Body of pancreas (tissue), 4 donors: ENCODE measurements at regions not wholly inside any gene's neighbourhood (a gene's known extent, or its start where the extent isn't known, plus 50 kb on each side); places are given as distances from the start of the nearest gene placed in this dataset.

Experiments
- POLR2A ChIP-seq, 3 donors: fragments of 450-650 bp; IDR thresholded peaks; one replicate each; pipeline ENCODE4 v1.6.1; 2016; ENCODE audit warnings: antibody characterized with exemption in 3 of 3, mild to moderate bottlenecking in 2 of 3
- TF ChIP-seq, protein P1 (sequence below), 7 experiments: fragments of 450-650 bp in 4 of 7; fragments of 200-600 bp in 3 of 7; sonication (generic) in 3 of 7; IDR thresholded peaks; one replicate each; pipeline ENCODE4 v1.5.1; 2016 to 2019; ENCODE audit warnings: antibody characterized with exemption in 7 of 7

DNA sequence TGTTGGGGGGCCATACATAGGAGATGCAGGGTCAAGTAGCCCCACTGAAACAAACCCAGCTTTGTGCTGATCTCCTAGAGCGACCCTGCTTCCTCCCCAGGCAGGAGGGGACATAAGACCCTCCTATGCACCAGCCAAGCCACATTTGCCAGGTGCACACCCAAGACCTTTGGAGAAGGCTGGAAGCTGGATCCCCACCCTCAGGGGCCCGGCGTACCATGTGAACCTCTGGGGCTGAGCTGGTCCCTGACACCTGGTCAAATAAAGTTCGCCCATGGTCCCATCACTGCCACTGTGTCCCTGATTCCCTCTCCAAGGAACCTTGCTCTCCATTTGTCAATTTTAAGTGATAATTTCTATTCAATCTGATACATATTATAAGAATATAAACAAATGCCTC is 162.1 kb upstream of the VASH1 start:
- TF ChIP-seq, protein P1, sequence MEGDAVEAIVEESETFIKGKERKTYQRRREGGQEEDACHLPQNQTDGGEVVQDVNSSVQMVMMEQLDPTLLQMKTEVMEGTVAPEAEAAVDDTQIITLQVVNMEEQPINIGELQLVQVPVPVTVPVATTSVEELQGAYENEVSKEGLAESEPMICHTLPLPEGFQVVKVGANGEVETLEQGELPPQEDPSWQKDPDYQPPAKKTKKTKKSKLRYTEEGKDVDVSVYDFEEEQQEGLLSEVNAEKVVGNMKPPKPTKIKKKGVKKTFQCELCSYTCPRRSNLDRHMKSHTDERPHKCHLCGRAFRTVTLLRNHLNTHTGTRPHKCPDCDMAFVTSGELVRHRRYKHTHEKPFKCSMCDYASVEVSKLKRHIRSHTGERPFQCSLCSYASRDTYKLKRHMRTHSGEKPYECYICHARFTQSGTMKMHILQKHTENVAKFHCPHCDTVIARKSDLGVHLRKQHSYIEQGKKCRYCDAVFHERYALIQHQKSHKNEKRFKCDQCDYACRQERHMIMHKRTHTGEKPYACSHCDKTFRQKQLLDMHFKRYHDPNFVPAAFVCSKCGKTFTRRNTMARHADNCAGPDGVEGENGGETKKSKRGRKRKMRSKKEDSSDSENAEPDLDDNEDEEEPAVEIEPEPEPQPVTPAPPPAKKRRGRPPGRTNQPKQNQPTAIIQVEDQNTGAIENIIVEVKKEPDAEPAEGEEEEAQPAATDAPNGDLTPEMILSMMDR (IDR thresholded peaks at IDR 0.05): no peak
- TF ChIP-seq POLR2A (IDR thresholded peaks at IDR 0.05): no peak
